Progenitor cell of endocrine pancreas (in vitro differentiated cells): ENCODE measurements at regions not wholly inside any gene's neighbourhood (a gene's known extent, or its start where the extent isn't known, plus 50 kb on each side); places are given as distances from the start of the nearest gene placed in this dataset.

Experiments
- DNase-seq: peaks from one replicate; pipeline ENCODE4 v3.0.0; 2021; ENCODE audit warnings: low spot score; ENCODE audit not compliant: unreplicated experiment
- H3K27ac Mint-ChIP-seq: 2 replicates; pipeline ENCODE4 v1.8.0; 2021; ENCODE audit warnings: mild to moderate bottlenecking, moderate library complexity, mixed read lengths
- H3K27me3 Mint-ChIP-seq: 2 replicates; pipeline ENCODE4 v1.8.0; 2021; ENCODE audit warnings: mixed read lengths
- H3K36me3 Mint-ChIP-seq: 2 replicates; pipeline ENCODE4 v1.8.0; 2022; ENCODE audit warnings: mixed read lengths; ENCODE audit not compliant: insufficient read depth
- H3K4me1 Mint-ChIP-seq: 2 replicates; pipeline ENCODE4 v1.8.0; 2021; ENCODE audit warnings: low read depth, mixed read lengths
- H3K4me3 Mint-ChIP-seq: 2 replicates; pipeline ENCODE4 v1.8.0; 2021; ENCODE audit warnings: low read depth, mild to moderate bottlenecking, moderate library complexity, mixed read lengths
- H3K9me3 Mint-ChIP-seq: 2 replicates; pipeline ENCODE4 v1.8.0; 2021; ENCODE audit warnings: low read depth, mixed read lengths
- CTCF ChIP-seq: fragments of 200-600 bp; sonication (generic); IDR thresholded peaks from one replicate; pipeline ENCODE4 v1.5.0; 2021; ENCODE audit warnings: antibody characterized with exemption, mild to moderate bottlenecking; ENCODE audit not compliant: unreplicated experiment

- Mint-ChIP-seq H3K4me1 (no peaks in the 10 kb centered on the region), H3K9me3 (peaks cover 6% of the 10 kb centered on the region), H3K36me3 (no peaks in the 10 kb centered on the region), H3K27me3 (peaks cover 29% of the 10 kb centered on the region), H3K27ac (no peak overlapping the region), H3K4me3 (no peak overlapping the region)
- no peak for DNase-seq
- no peak for TF ChIP-seq CTCF
These were observed 74.9 kb upstream of the SHH start for GRCh38 chr7:155887174-155887525.

- Mint-ChIP-seq H3K27me3 (peaks cover 29% of the 10 kb centered on the region), H3K27ac (no peak overlapping the region), H3K9me3 (peaks cover 6% of the 10 kb centered on the region), H3K4me3 (no peak overlapping the region), H3K4me1 (no peaks in the 10 kb centered on the region), H3K36me3 (no peaks in the 10 kb centered on the region)
- TF ChIP-seq CTCF: no peak
- DNase-seq: no peak
These were observed 74.3 kb upstream of the SHH start for GRCh38 chr7:155886391-155887173.

- no peaks in the 10 kb centered on the region for H3K36me3 Mint-ChIP-seq
- H3K4me1 Mint-ChIP-seq: no peaks in the 10 kb centered on the region
- H3K27me3 Mint-ChIP-seq: peaks cover 35% of the 10 kb centered on the region
- H3K4me3 Mint-ChIP-seq: no peak overlapping the region
- no peak overlapping the region for H3K27ac Mint-ChIP-seq
- no peak for DNase-seq
- peaks cover 6% of the 10 kb centered on the region for H3K9me3 Mint-ChIP-seq
- no peak for TF ChIP-seq CTCF
These were observed 73.2 kb upstream of the SHH start for GRCh38 chr7:155885167-155886155.

- no peak for TF ChIP-seq CTCF
- no peaks in the 10 kb centered on the region for H3K4me1 Mint-ChIP-seq
- H3K27ac Mint-ChIP-seq: no peak overlapping the region
- H3K36me3 Mint-ChIP-seq: no peaks in the 10 kb centered on the region
- DNase-seq: no peak
- peaks cover 6% of the 10 kb centered on the region for H3K9me3 Mint-ChIP-seq
- no peak overlapping the region for H3K4me3 Mint-ChIP-seq
- H3K27me3 Mint-ChIP-seq: peaks cover 41% of the 10 kb centered on the region
These were observed 72.2 kb upstream of the SHH start for GRCh38 chr7:155884225-155885166.
